ENCODE measurements at regions not wholly inside any gene's neighbourhood (a gene's known extent, or its start where the extent isn't known, plus 50 kb on each side); places are given as distances from the start of the nearest gene placed in this dataset.
"Not testable (repeated sequence)": the region's sequence is repeated elsewhere in the genome, so short reads cannot be mapped to it uniquely, and the experiment has no call there.

- DNase-seq, result not testable (repeated sequence)
These were observed 75.6 kb downstream of the MRPL39 start for GRCh38 chr21:25531538-25532250.

- DNase-seq, result no peak
These were observed 78.8 kb downstream of the MRPL39 start for GRCh38 chr21:25528515-25528914.

- no peak for DNase-seq
These were observed 88.8 kb downstream of the MRPL39 start for GRCh38 chr21:25518491-25518911.

- no peak for DNase-seq
These were observed 91.5 kb downstream of the MRPL39 start for GRCh38 chr21:25515484-25516405.

GRCh38 chr21:25513810-25514209 is 93.5 kb downstream of the MRPL39 start:
- no peak for DNase-seq

GRCh38 chr21:25512095-25513081 is 94.9 kb downstream of the MRPL39 start:
- DNase-seq, result no peak

GRCh38 chr21:25509862-25510261 is 97.4 kb downstream of the MRPL39 start:
- no peak for DNase-seq

- no peak for DNase-seq
These were observed 98.9 kb downstream of the MRPL39 start for GRCh38 chr21:25508364-25508763.

GRCh38 chr21:25507522-25507921 is 99.8 kb downstream of the MRPL39 start:
- DNase-seq, result no peak

- peak; percentile 23 for DNase-seq
These were observed 100.4 kb downstream of the MRPL39 start for GRCh38 chr21:25506887-25507286.

- DNase-seq, result no peak
These were observed 101.0 kb downstream of the MRPL39 start for GRCh38 chr21:25506261-25506660.

- no peak for DNase-seq
These were observed 103.3 kb downstream of the MRPL39 start for GRCh38 chr21:25503981-25504380.

- DNase-seq, result no peak
These were observed 105.2 kb downstream of the MRPL39 start for GRCh38 chr21:25501996-25502665.

- DNase-seq, result no peak
These were observed 105.8 kb downstream of the MRPL39 start for GRCh38 chr21:25501462-25501861.

GRCh38 chr21:25500598-25500997 is 106.7 kb downstream of the MRPL39 start:
- no peak for DNase-seq

GRCh38 chr21:25496825-25497482 is 110.3 kb downstream of the MRPL39 start:
- DNase-seq, result no peak

GRCh38 chr21:25494804-25495203 is 112.5 kb downstream of the MRPL39 start:
- no peak for DNase-seq

- DNase-seq, result no peak
These were observed 113.6 kb downstream of the MRPL39 start for GRCh38 chr21:25493722-25494121.

- DNase-seq, result no peak
These were observed 116.0 kb downstream of the MRPL39 start for GRCh38 chr21:25491267-25491666.

GRCh38 chr21:25490742-25491141 is 116.5 kb downstream of the MRPL39 start:
- no peak for DNase-seq

- DNase-seq, result no peak
These were observed 117.6 kb downstream of the MRPL39 start for GRCh38 chr21:25489673-25490072.

All from NCI-H69 (cell line).